T-helper 2 cell treated with Interferon-gamma antibody and Interleukin-4, amounts not matched to agents 5 μg/mL and 100 μg/mL, for 36 hours (primary cell): ENCODE measurements at regions not wholly inside any gene's neighbourhood (a gene's known extent, or its start where the extent isn't known, plus 50 kb on each side); places are given as distances from the start of the nearest gene placed in this dataset.

Source experiments
- DNase-seq: peaks from one replicate; pipeline ENCODE4 v3.0.0; 2021; ENCODE audit warnings: low spot score
- H3K27ac Mint-ChIP-seq: one replicate; pipeline ENCODE4 v1.8.0; 2021; ENCODE audit warnings: mild to moderate bottlenecking, mixed read lengths
- H3K27me3 Mint-ChIP-seq: one replicate; pipeline ENCODE4 v1.8.0; 2021; ENCODE audit warnings: low read depth, mixed read lengths
- H3K36me3 Mint-ChIP-seq: one replicate; pipeline ENCODE4 v1.8.0; 2021; ENCODE audit warnings: low read depth, mixed read lengths
- H3K4me1 Mint-ChIP-seq: one replicate; pipeline ENCODE4 v1.8.0; 2021; ENCODE audit warnings: low read depth, mixed read lengths
- H3K4me3 Mint-ChIP-seq: one replicate; pipeline ENCODE4 v1.8.0; 2022; ENCODE audit warnings: mild to moderate bottlenecking, moderate library complexity, mixed read lengths
- H3K9me3 Mint-ChIP-seq: one replicate; pipeline ENCODE4 v1.8.0; 2021; ENCODE audit warnings: mixed read lengths

DNA sequence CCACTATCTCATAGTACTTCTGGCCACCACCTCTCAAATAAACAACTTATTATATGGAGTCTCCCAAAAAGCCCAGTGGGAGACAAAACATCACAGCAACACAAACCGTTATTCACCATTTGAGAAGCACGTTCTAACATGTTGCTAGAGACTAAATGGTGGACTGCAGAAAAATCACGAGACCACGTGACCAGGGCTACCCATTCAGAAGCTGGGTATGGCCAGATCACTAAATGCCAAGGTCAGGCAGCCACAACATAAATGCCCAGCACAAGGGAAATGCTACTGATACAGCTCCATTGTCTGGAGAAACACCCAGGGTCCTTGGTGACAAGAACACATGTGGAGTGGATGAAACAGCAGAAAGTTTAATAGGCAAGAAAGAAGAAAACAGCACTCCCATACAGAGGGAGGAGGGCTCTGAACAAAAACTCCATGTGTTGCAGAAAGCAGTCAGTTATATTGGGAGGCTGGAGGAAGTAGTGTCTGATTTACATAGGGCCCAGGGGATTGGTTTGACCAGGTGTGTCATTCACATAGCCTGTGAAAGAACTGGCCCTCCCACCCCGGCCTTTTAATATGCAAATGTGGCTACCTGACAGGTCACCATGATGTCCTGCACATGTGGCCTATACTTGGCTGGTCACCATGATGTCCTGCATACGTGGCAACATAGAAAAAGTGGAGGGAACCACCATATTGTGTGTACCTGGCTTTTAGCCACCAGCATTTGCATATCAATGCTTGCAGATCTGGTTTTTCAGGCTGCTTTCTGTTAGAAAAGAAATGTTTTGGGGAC is 97.2 kb downstream of the TRIM36 start:
- H3K4me3 Mint-ChIP-seq: no peak overlapping the region

DNA sequence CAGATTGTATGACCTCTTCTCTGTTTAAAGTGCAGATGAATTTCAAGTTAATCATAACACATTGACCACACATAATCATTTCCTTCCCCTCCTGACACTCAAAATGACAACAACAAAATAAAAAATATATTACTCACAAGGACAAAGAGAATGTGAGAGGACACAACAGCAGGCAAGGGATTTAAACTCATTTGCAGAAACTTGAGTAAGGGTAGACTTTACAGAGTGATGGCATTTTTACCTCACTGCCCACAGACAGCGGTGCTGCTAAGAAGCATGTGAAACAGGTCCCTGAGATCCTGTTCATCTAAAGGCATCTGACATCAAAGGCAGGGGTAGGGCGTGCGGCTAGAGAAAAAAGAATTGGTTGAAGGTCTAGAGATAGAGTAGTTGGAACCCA is 99.0 kb downstream of the TRIM36 start:
- Mint-ChIP-seq H3K27ac (no peak overlapping the region), H3K9me3 (peaks cover 4% of the 10 kb centered on the region), H3K4me3 (no peak overlapping the region), H3K36me3 (no peaks in the 10 kb centered on the region), H3K27me3 (peaks cover 31% of the 10 kb centered on the region), H3K4me1 (peaks cover 5% of the 10 kb centered on the region)
- no peak for DNase-seq

More for the DNA sequence above, 97.2 kb downstream of the TRIM36 start:
- Mint-ChIP-seq H3K27ac (no peak overlapping the region), H3K36me3 (no peaks in the 10 kb centered on the region), H3K27me3 (peaks cover 31% of the 10 kb centered on the region), H3K9me3 (peaks cover 4% of the 10 kb centered on the region), H3K4me1 (peaks cover 5% of the 10 kb centered on the region)
- DNase-seq: no peak

DNA sequence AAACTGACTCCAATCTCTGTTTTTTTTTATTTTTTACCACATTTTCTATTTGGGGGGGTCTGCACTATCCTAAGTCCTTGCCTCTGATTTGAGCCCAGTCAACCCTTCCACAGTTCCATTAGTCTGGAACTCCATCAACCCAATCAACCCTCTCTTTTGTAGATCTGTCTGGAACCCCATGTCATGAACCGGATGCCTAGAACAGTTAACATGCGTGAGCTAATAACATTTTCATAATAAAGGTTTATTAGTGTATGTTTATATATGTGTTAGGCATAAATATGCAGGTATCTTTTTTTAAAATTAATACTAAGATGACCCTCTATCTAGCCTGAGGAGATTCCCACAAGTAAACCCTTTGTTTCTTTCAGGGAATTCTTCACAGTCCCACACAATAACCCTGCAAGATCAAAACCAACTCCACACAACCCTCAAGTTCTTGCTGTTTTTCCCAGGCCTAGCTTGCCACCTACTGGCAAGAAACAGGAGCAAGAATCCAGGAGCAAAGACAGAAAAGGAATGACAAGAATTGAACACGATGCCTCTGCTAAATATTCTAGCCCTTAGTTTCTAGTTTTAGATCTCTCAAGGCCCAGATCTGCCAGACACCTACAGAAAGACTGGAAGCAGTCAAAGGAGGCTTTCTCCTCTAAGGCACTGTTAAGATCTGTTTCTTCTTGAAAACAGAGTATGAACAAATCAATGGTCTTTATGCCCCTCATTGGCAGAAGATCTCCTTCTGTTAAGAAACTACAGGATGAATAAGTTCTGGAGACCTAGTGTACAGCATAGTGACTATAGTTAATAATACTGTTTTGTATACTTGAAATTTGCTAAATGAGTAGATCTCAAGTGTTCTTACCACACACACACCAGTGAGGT is 100.4 kb downstream of the TRIM36 start:
- H3K27me3 Mint-ChIP-seq: peaks cover 24% of the 10 kb centered on the region
- peaks cover 4% of the 10 kb centered on the region for H3K9me3 Mint-ChIP-seq
- H3K36me3 Mint-ChIP-seq: no peaks in the 10 kb centered on the region
- H3K4me3 Mint-ChIP-seq: peak overlapping the region; percentile 21
- no peak for DNase-seq
- H3K4me1 Mint-ChIP-seq: peaks cover 5% of the 10 kb centered on the region
- no peak overlapping the region for H3K27ac Mint-ChIP-seq

DNA sequence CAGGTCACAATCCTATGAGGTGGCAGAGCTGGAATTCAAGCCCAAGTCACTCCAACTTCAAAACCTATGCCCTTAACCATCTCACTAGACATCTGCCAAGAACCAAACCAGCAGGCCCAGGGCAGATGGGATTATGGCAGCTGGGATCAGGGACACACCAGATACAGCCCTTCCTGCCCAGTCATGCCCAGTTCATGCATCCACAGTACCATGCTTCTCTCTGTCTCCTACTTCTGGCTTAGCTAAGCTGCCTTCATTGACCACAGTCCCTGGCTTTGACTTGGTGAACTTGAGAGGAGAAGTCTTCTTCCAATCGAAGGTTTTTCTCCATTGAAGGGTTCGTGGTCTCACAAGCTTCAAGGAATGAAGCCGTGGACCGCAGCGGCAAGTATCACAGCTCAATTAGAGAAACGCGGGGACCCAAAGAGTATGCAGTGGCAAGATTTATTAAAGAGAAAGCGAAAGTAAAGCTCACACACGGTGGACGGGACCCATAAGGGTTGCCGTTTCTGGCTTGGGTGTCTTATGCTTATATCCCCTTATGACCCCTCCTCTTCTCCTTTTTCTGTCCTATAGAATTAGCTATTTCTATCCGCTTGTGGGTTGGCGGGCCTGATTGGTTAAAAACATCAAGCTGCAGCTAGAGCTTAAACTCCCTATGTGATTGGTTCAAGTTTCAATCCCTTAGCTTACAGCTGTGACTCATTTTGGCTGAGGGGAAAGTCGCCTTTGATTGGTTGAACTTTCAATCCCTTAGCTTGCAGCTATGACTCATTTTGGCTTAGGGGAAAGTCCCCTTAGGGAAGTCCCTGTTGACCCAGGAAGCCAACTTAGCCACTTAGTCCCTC is 101.2 kb downstream of the TRIM36 start:
- H3K4me3 Mint-ChIP-seq: no peak overlapping the region

DNA sequence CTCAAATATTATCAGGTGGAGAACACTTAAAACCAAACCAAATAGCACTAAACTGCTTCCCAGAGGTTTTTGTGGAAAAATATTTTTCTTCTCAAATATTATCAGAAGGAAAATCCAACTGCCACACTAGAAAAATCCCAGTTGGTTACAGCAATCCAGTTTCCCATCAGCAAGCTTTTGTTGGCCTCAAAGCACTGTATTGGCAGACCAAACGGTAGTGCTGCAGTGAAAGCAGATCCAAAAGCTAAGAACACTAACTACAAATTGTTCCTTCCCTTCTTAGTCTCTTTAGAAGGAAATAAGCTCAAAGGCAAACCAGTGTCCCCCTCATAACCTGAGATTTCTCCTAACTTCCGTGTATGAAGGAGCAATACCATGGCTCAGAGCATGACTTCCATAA is 105.3 kb downstream of the TRIM36 start:
- H3K4me1 Mint-ChIP-seq: peaks cover 5% of the 10 kb centered on the region
- H3K9me3 Mint-ChIP-seq: peaks cover 4% of the 10 kb centered on the region
- H3K4me3 Mint-ChIP-seq: no peak overlapping the region
- DNase-seq: no peak
- peaks cover 2% of the 10 kb centered on the region for H3K27me3 Mint-ChIP-seq
- no peaks in the 10 kb centered on the region for H3K36me3 Mint-ChIP-seq
- H3K27ac Mint-ChIP-seq: no peak overlapping the region

More for the DNA sequence above, 101.2 kb downstream of the TRIM36 start:
- Mint-ChIP-seq H3K9me3 (peaks cover 4% of the 10 kb centered on the region), H3K27ac (peak overlapping the region; percentile 3), H3K27me3 (peaks cover 18% of the 10 kb centered on the region), H3K4me1 (peaks cover 5% of the 10 kb centered on the region), H3K36me3 (no peaks in the 10 kb centered on the region)
- peak; percentile 49 for DNase-seq

DNA sequence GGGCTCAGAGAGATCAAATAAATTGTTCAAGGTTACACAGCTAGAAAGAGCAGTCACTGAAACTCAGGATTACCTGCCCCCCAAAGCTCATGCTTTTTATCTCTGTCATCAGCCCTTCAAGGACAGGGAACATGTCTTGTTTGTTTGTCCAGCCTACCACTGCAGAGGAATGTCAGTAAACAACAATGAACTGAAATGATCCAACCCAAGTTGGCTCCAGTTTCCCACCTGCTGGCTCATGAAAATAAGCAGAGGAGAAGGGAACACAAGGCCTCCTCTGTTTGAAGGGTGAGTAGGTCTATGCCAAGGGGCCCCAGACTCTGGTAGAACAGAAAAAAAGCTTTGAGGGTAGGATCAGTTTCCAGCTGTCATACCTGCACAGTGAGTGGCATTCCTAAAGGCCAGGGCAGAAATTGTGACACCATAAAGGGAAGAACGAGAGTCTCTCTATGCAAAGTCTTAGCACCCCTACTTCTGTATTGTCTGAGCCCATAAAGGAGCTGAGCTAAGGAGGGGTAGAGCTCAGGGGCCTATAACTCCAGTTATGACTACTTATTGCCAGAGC is 115.2 kb downstream of the TRIM36 start:
- no peaks in the 10 kb centered on the region for H3K36me3 Mint-ChIP-seq
- no peaks in the 10 kb centered on the region for H3K4me1 Mint-ChIP-seq
- H3K9me3 Mint-ChIP-seq: no peaks in the 10 kb centered on the region
- H3K4me3 Mint-ChIP-seq: no peak overlapping the region
- H3K27me3 Mint-ChIP-seq: no peaks in the 10 kb centered on the region
- DNase-seq: no peak
- no peak overlapping the region for H3K27ac Mint-ChIP-seq

DNA sequence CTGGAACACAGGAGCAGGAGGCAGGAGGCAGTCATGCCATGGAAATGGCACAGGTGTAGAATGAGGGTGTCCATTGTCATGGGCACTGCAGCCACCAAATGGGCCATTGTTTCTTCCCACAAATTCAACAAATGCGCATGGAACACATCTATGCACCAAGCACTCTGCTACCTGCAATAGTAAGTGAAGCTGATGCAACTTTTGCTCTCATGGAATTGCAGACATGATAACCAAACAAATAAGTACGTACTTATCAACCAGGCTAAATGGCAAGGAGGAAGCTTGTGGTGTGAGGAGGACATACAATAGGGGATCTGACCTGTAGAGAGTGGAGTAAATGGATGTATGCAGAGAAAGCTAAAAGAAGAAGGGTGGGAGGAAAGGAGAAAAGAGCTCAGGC is 116.8 kb downstream of the TRIM36 start:
- Mint-ChIP-seq H3K27me3 (no peaks in the 10 kb centered on the region), H3K4me3 (no peak overlapping the region), H3K27ac (no peak overlapping the region), H3K36me3 (no peaks in the 10 kb centered on the region), H3K4me1 (no peaks in the 10 kb centered on the region), H3K9me3 (no peaks in the 10 kb centered on the region)
- no peak for DNase-seq

DNA sequence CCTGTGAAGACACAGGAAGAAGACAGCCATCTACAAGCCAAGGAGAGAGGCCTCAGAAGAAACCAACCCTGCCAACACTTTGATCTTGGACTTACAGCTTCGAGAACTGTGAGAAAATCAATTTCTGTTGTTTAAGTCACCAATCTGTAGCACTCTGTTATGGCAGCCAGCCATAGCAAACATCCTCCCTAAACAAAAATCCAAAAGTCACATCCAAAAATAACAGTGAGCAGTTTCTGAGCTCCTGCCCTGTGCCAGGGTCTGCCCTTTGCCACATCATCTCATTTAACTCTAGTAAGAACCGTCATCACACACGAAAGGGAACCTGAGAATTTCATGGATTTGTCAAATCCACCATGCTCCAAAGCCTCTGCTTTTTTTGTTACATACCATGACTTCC is 118.8 kb downstream of the TRIM36 start:
- Mint-ChIP-seq H3K36me3 (no peaks in the 10 kb centered on the region), H3K27ac (no peak overlapping the region), H3K27me3 (no peaks in the 10 kb centered on the region), H3K4me3 (no peak overlapping the region), H3K9me3 (no peaks in the 10 kb centered on the region), H3K4me1 (no peaks in the 10 kb centered on the region)
- DNase-seq: no peak

DNA sequence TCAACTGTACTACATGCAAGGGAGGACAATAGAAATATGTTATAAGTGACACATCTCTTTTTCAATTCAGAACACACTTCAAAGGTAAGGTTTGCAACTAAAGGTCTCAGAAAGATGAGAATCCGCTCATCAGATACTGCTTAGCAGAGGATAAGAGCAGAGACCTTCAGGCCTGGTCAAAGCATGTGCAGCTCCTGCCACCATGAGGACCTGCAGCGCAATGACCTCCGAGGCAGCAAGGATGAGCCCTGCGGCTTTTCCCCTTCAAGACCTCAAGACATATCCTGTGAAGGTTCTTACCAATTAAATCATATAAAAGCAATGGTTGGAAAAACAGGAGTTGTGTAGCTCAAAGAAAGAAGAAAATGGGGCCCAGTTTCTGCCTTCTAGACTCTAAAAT is 135.8 kb downstream of the TRIM36 start:
- Mint-ChIP-seq H3K27me3 (no peaks in the 10 kb centered on the region), H3K4me3 (no peak overlapping the region), H3K4me1 (no peaks in the 10 kb centered on the region), H3K9me3 (peaks cover 7% of the 10 kb centered on the region), H3K36me3 (no peaks in the 10 kb centered on the region), H3K27ac (no peak overlapping the region)
- DNase-seq: no peak

DNA sequence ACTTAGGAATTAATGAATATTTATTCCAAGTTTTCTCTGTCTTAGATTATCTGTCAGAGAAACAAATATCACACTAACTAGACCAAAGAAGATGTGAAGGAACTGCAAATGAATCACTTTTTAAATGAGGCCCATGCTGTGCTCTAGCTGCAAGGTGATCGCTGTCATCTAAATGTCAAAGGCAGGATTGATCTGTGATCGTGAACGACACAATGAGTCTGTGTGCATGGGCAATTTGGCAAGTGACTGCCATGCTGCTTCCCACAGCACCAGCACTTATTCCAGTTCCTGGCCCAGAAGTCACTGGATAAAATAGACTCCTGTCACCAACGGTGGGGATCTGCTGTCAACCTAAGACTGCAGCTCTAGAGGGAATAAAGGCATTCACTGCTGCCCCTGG is 141.2 kb downstream of the TRIM36 start:
- Mint-ChIP-seq H3K9me3 (no peaks in the 10 kb centered on the region), H3K4me1 (no peaks in the 10 kb centered on the region), H3K27me3 (no peaks in the 10 kb centered on the region), H3K27ac (no peak overlapping the region), H3K36me3 (no peaks in the 10 kb centered on the region), H3K4me3 (no peak overlapping the region)
- DNase-seq: no peak

DNA sequence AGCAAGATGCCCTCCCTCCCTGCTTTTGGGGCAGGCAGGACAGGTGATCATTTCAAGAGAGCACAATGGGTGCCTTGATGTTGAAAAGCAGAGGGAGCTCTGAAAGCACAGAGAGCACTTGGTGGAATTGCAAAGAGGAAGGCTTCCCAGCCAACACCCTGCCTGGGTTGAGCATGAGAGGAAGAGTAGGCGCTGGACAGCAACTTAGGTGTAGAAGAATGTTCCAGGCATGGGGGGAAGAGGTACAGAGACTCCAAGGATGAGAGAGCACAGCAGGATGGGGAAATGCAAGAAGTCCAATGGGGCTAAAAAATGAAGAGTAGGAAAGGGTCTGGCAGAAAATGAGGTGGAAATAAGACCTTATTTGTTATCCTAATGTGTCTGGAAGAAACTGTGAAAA is 144.8 kb downstream of the TRIM36 start:
- no peaks in the 10 kb centered on the region for H3K36me3 Mint-ChIP-seq
- no peak for DNase-seq
- no peak overlapping the region for H3K4me3 Mint-ChIP-seq
- no peaks in the 10 kb centered on the region for H3K27me3 Mint-ChIP-seq
- H3K4me1 Mint-ChIP-seq: no peaks in the 10 kb centered on the region
- H3K9me3 Mint-ChIP-seq: no peaks in the 10 kb centered on the region
- H3K27ac Mint-ChIP-seq: no peak overlapping the region

DNA sequence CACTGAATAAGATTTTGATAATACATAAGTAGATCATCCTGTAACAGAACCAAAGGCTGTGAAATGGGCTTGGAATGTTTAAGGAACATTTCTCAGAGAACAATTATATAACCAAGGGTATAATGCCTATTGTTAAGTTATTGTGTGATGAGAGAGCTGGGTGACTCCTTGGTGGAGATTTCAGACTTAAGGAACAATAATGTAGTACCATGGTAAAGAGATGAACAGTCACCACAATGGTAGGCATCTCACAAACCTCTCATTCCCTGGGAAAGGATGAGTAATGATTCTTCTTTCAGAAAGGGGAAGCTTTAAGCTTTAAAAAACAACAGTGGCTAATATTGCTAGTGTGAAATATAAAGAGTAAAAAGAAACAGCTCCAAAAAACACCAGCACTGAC is 147.4 kb downstream of the TRIM36 start:
- Mint-ChIP-seq H3K9me3 (no peaks in the 10 kb centered on the region), H3K4me1 (no peaks in the 10 kb centered on the region), H3K27me3 (no peaks in the 10 kb centered on the region), H3K36me3 (no peaks in the 10 kb centered on the region), H3K27ac (no peak overlapping the region), H3K4me3 (no peak overlapping the region)
- DNase-seq: no peak

DNA sequence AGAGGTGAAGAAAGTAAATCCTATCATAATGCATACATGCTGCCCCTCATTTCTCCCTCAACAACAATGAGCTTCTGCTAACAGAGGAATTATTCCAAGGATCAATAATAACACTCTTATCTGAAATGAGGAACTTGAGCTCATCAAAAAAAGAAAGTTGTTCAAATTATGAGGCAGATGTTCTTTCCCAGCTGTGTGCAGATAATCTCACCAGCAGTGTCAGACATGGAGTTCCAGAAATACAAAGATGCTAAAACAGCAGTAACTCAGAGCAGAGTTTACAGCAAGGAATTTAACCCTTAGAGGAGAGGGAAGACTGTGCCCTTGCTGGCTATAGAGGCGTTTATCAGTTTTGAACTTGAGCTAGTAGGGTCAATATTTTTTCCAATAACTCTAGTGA is 153.1 kb downstream of the TRIM36 start:
- no peak for DNase-seq
- no peaks in the 10 kb centered on the region for H3K27me3 Mint-ChIP-seq
- H3K4me3 Mint-ChIP-seq: no peak overlapping the region
- no peaks in the 10 kb centered on the region for H3K36me3 Mint-ChIP-seq
- H3K9me3 Mint-ChIP-seq: no peaks in the 10 kb centered on the region
- H3K4me1 Mint-ChIP-seq: no peaks in the 10 kb centered on the region
- H3K27ac Mint-ChIP-seq: no peak overlapping the region
